MCF 10A (cell line): ENCODE measurements at regions not wholly inside any gene's neighbourhood (a gene's known extent, or its start where the extent isn't known, plus 50 kb on each side); places are given as distances from the start of the nearest gene placed in this dataset.

Experiments used
- BruUV-seq: library from RNA; stranded (reverse); fragments of 400-500 nt; replicated peaks from 2 replicates; lab custom pipeline; 2021; lab: Mats Ljungman, UMichigan
- CTCF ChIA-PET: fragments of 300-600 bp; sonication (Branson Sonifier 250); formaldehyde crosslinking; extraction: SDS; loops from one replicate; lab custom pipeline; 2021; ENCODE audit warnings: antibody characterized with exemption, inconsistent platforms; lab: Yijun Ruan, JAX
- POLR2A ChIA-PET: fragments of 300-600, 350-650 bp; sonication (Branson Sonifier 250); formaldehyde crosslinking; extraction: SDS; loops from one replicate; lab custom pipeline; 2020; ENCODE audit warnings: antibody characterized with exemption, inconsistent platforms; lab: Yijun Ruan, JAX
- DNase-seq: peaks from one replicate; pipeline ENCODE4 v3.0.0-alpha.2; 2018; ENCODE audit not compliant: unreplicated experiment
- H3K27ac Mint-ChIP-seq: one replicate; pipeline ENCODE4 v1.8.0; 2022; ENCODE audit warnings: mild to moderate bottlenecking, low read depth, mixed read lengths; ENCODE audit not compliant: unreplicated experiment
- H3K27me3 Mint-ChIP-seq: one replicate; pipeline ENCODE4 v1.8.0; 2022; ENCODE audit warnings: mixed read lengths; ENCODE audit not compliant: insufficient read depth, unreplicated experiment
- H3K36me3 Mint-ChIP-seq: one replicate; pipeline ENCODE4 v1.8.0; 2022; ENCODE audit warnings: mild to moderate bottlenecking, moderate library complexity, mixed read lengths; ENCODE audit not compliant: insufficient read depth, unreplicated experiment
- H3K4me1 Mint-ChIP-seq: one replicate; pipeline ENCODE4 v1.8.0; 2022; ENCODE audit warnings: mixed read lengths; ENCODE audit not compliant: insufficient read depth, unreplicated experiment
- H3K4me3 Mint-ChIP-seq: one replicate; pipeline ENCODE4 v1.8.0; 2022; ENCODE audit warnings: mild to moderate bottlenecking, moderate library complexity, mixed read lengths; ENCODE audit not compliant: unreplicated experiment
- H3K9me3 Mint-ChIP-seq: one replicate; pipeline ENCODE4 v1.8.0; 2022; ENCODE audit warnings: mixed read lengths; ENCODE audit not compliant: unreplicated experiment
- CTCF ChIP-seq: fragments of 200-600 bp; IDR thresholded peaks from one replicate; pipeline ENCODE4 v1.8.0; 2022; ENCODE audit warnings: antibody characterized with exemption, mild to moderate bottlenecking; ENCODE audit not compliant: unreplicated experiment
- intact Hi-C: fragments of 100-400 bp; cut with micrococcal nuclease; formaldehyde crosslinking; loops from 2 replicates; pipeline ENCODE4 v1.14.1; 2022

- DNase-seq: no peak
- Mint-ChIP-seq H3K4me3 (no peak overlapping the region), H3K9me3 (no peaks in the 10 kb centered on the region), H3K27me3 (no peaks in the 10 kb centered on the region), H3K36me3 (no peaks in the 10 kb centered on the region), H3K27ac (peak overlapping the region; percentile 35), H3K4me1 (peaks cover 22% of the 10 kb centered on the region)
- TF ChIP-seq CTCF: no peak
- BruUV-seq: no TSS peak
- intact Hi-C loops: no loop called here
- CTCF ChIA-PET: interaction anchor here (1.0 kb wide), 1 partner anchor 1771 kb away, joined by 3 read pairs; no protein-coding TSS in a partner anchor
- POLR2A ChIA-PET: no interaction called here
These were observed 524.1 kb upstream of the JAG1 start for GRCh38 chr20:11197851-11198250.

GRCh38 chr20:11200423-11200822 is 526.6 kb upstream of the JAG1 start:
- no peak overlapping the region for H3K27ac Mint-ChIP-seq
- ChIA-PET POLR2A (interaction anchor here (0.9 to 1.0 kb wide), 2 partner anchors 68 to 529 kb away, joined by 3 read pairs; no protein-coding TSS in a partner anchor), CTCF (no interaction called here)
- H3K9me3 Mint-ChIP-seq: no peaks in the 10 kb centered on the region
- intact Hi-C loops: loop anchor here (10.0 kb wide), 2 partner anchors 336 to 736 kb away; no protein-coding TSS in a partner anchor
- no peak for DNase-seq
- no peak overlapping the region for H3K4me3 Mint-ChIP-seq
- TF ChIP-seq CTCF: no peak
- H3K4me1 Mint-ChIP-seq: peaks cover 25% of the 10 kb centered on the region
- no TSS peak for BruUV-seq
- no peaks in the 10 kb centered on the region for H3K27me3 Mint-ChIP-seq
- peaks cover 13% of the 10 kb centered on the region for H3K36me3 Mint-ChIP-seq

- H3K27ac Mint-ChIP-seq: no peak overlapping the region
- H3K4me3 Mint-ChIP-seq: no peak overlapping the region
- peaks cover 33% of the 10 kb centered on the region for H3K4me1 Mint-ChIP-seq
- no peaks in the 10 kb centered on the region for H3K9me3 Mint-ChIP-seq
- peak; percentile 58 for TF ChIP-seq CTCF
- intact Hi-C loops: loop anchor here (1.0 to 10.0 kb wide), 6 partner anchors 64 to 740 kb away; no protein-coding TSS in a partner anchor
- peaks cover 13% of the 10 kb centered on the region for H3K36me3 Mint-ChIP-seq
- CTCF ChIA-PET: interaction anchor here (0.6 to 2.5 kb wide), 42 partner anchors 9 to 653 kb away, joined by 3 to 16 read pairs (median 4); partner anchors contain the start of gene JAG1
- no TSS peak for BruUV-seq
- no peaks in the 10 kb centered on the region for H3K27me3 Mint-ChIP-seq
- POLR2A ChIA-PET: interaction anchor here (0.6 to 4.4 kb wide), 10 partner anchors 9 to 647 kb away, joined by 3 to 50 read pairs (median 3); partner anchors contain the start of gene JAG1
- DNase-seq: peak; percentile 81
These were observed 531.3 kb upstream of the JAG1 start for GRCh38 chr20:11204926-11205768.

- peaks cover 13% of the 10 kb centered on the region for H3K36me3 Mint-ChIP-seq
- CTCF ChIA-PET: interaction anchor here (0.6 to 2.5 kb wide), 36 partner anchors 9 to 654 kb away, joined by 3 to 16 read pairs (median 4); partner anchors contain the start of gene JAG1
- H3K9me3 Mint-ChIP-seq: no peaks in the 10 kb centered on the region
- peaks cover 33% of the 10 kb centered on the region for H3K4me1 Mint-ChIP-seq
- no peak overlapping the region for H3K4me3 Mint-ChIP-seq
- no TSS peak for BruUV-seq
- no peak for TF ChIP-seq CTCF
- no peak for DNase-seq
- intact Hi-C loops: loop anchor here (1.0 to 10.0 kb wide), 7 partner anchors 61 to 741 kb away; no protein-coding TSS in a partner anchor
- H3K27ac Mint-ChIP-seq: peak overlapping the region; percentile 4
- POLR2A ChIA-PET: interaction anchor here (0.6 to 4.4 kb wide), 11 partner anchors 10 to 648 kb away, joined by 3 to 50 read pairs (median 4); partner anchors contain the start of gene JAG1
- no peaks in the 10 kb centered on the region for H3K27me3 Mint-ChIP-seq
These were observed 532.1 kb upstream of the JAG1 start for GRCh38 chr20:11205769-11206362.
